H1 (cell line): ENCODE measurements at regions not wholly inside any gene's neighbourhood (a gene's known extent, or its start where the extent isn't known, plus 50 kb on each side); places are given as distances from the start of the nearest gene placed in this dataset.

Experiments used
- CTCF ChIA-PET: fragments of 300-600 bp; sonication (Branson Sonifier 250); formaldehyde crosslinking; loops from one replicate; lab custom pipeline; 2021; ENCODE audit not compliant: partially characterized antibody; lab: Charles Lee
- POLR2A ChIA-PET: fragments of 300-600 bp; sonication (Branson Sonifier 250); formaldehyde crosslinking; loops from one replicate; lab custom pipeline; 2021; ENCODE audit warnings: inconsistent platforms; ENCODE audit not compliant: partially characterized antibody; lab: Charles Lee
- DNase-seq, 2 experiments: peaks; one replicate each; pipeline versions ENCODE4 v3.0.0 to v3.0.0-alpha.2; 2010 to 2022; ENCODE audit warnings: low spot score in 2 of 2, low read depth in 1 of 2, mixed read lengths in 1 of 2
- FAIRE-seq: peaks from 2 replicates; lab custom pipeline; 2011; peaks lifted over from hg19 to GRCh38; lab: Jason Lieb, UNC
- H2AFZ ChIP-seq: 2 replicates; pipeline ENCODE4 v1.8.1; 2012; ENCODE audit warnings: low read length, inconsistent platforms
- H2AK5ac ChIP-seq: 2 replicates; pipeline ENCODE4 v1.6.1; 2013; ENCODE audit warnings: low read depth, low read length
- H2BK120ac ChIP-seq: replicated peaks from 2 replicates; pipeline ENCODE3; 2013; ENCODE audit warnings: low read depth, low read length, inconsistent platforms
- H2BK12ac ChIP-seq: 2 replicates; pipeline ENCODE4 v1.6.1; 2013; ENCODE audit warnings: low read depth, low read length
- H2BK15ac ChIP-seq: 2 replicates; pipeline ENCODE4 v1.6.1; 2013; ENCODE audit warnings: low read length
- H2BK20ac ChIP-seq: 2 replicates; pipeline ENCODE4 v1.6.1; 2013; ENCODE audit warnings: low read length
- H2BK5ac ChIP-seq: 2 replicates; pipeline ENCODE4 v1.6.1; 2013; ENCODE audit warnings: low read depth, low read length
- H3K14ac ChIP-seq: 2 replicates; pipeline ENCODE4 v1.6.1; 2013; ENCODE audit warnings: inconsistent platforms; ENCODE audit not compliant: insufficient read length
- H3K18ac ChIP-seq: 2 replicates; pipeline ENCODE4 v1.6.1; 2013; ENCODE audit warnings: low read length; ENCODE audit errors: extremely low read depth
- H3K23ac ChIP-seq: 2 replicates; pipeline ENCODE4 v1.6.1; 2013; ENCODE audit warnings: inconsistent platforms; ENCODE audit not compliant: insufficient read length
- H3K23me2 ChIP-seq: 2 replicates; pipeline ENCODE4 v1.6.1; 2013; ENCODE audit warnings: low read depth, low read length
- H3K27ac ChIP-seq: 2 replicates; pipeline ENCODE4 v1.6.1; 2011; ENCODE audit warnings: low read depth, low read length, inconsistent platforms
- H3K27me3 ChIP-seq, 4 experiments: replicated peaks in 1 of 4; 1 replicate in 1 of 4; 2 replicates in 3 of 4; pipeline versions ENCODE4 v1.6.1 to v1.8.1; 2011 to 2013; ENCODE audit warnings: low read length in 3 of 4, mild to moderate bottlenecking in 3 of 4, inconsistent platforms in 2 of 4, mixed read lengths in 2 of 4, moderate library complexity in 1 of 4; ENCODE audit not compliant: control insufficient read depth in 3 of 4, insufficient read depth in 3 of 4; ENCODE audit errors: extremely low read depth in 1 of 4
- H3K36me3 ChIP-seq, 4 experiments: 2 replicates each; pipeline versions ENCODE4 v1.6.1 to v1.8.1; 2011 to 2013; ENCODE audit warnings: mild to moderate bottlenecking in 4 of 4, low read length in 3 of 4, moderate library complexity in 2 of 4, control low read depth in 1 of 4, inconsistent platforms in 1 of 4; ENCODE audit not compliant: insufficient read depth in 4 of 4, control insufficient read depth in 2 of 4
- H3K4ac ChIP-seq: replicated peaks from 2 replicates; pipeline ENCODE3; 2013; ENCODE audit warnings: low read length, low read depth, mixed read lengths, inconsistent platforms; ENCODE audit not compliant: insufficient read length
- H3K4me1 ChIP-seq, 4 experiments: replicated peaks in 1 of 4; 1 replicate in 1 of 4; 2 replicates in 3 of 4; pipeline versions ENCODE4 v1.6.1 to v1.8.1; 2011 to 2013; ENCODE audit warnings: low read length in 3 of 4, inconsistent platforms in 2 of 4, mixed read lengths in 1 of 4; ENCODE audit not compliant: insufficient read depth in 4 of 4, control insufficient read depth in 3 of 4
- H3K4me2 ChIP-seq, 2 experiments: 2 replicates each; pipeline versions ENCODE4 v1.6.1 to v1.8.1; 2011 to 2013; ENCODE audit warnings: low read depth in 2 of 2, low read length in 2 of 2, control low read depth in 1 of 2, inconsistent platforms in 1 of 2, mild to moderate bottlenecking in 1 of 2; ENCODE audit not compliant: insufficient read depth in 1 of 2
- H3K4me3 ChIP-seq, 4 experiments: fragments of 200-600, 300-600 bp in 1 of 4; sonication (generic), shearing (Covaris generic), sonication (Bioruptor Twin) in 1 of 4; 2 replicates each; pipeline versions ENCODE4 v1.5.1 to v1.8.1; 2011 to 2016; ENCODE audit warnings: low read length in 4 of 4, low read depth in 3 of 4, control low read depth in 2 of 4, inconsistent platforms in 2 of 4, mild to moderate bottlenecking in 2 of 4, mixed read lengths in 1 of 4, moderate library complexity in 1 of 4; ENCODE audit not compliant: insufficient read depth in 2 of 4; ENCODE audit errors: extremely low read depth in 1 of 4
- H3K56ac ChIP-seq: replicated peaks from 2 replicates; pipeline ENCODE3; 2013; ENCODE audit warnings: low read depth, mild to moderate bottlenecking, mixed read lengths, low read length, inconsistent platforms; ENCODE audit not compliant: insufficient read length
- H3K79me1 ChIP-seq: 2 replicates; pipeline ENCODE4 v1.6.1; 2013; ENCODE audit warnings: low read depth, low read length, control low read depth
- H3K79me2 ChIP-seq, 2 experiments: 2 replicates each; pipeline versions ENCODE4 v1.6.1 to v1.8.1; 2012 to 2013; ENCODE audit warnings: low read length in 2 of 2, mild to moderate bottlenecking in 2 of 2, inconsistent platforms in 1 of 2; ENCODE audit not compliant: insufficient read depth in 2 of 2, control insufficient read depth in 1 of 2
- H3K9ac ChIP-seq, 4 experiments: replicated peaks in 1 of 4; 1 replicate in 1 of 4; 2 replicates in 3 of 4; pipeline versions ENCODE4 v1.6.1 to v1.8.1; 2011 to 2013; ENCODE audit warnings: low read depth in 3 of 4, low read length in 3 of 4, control low read depth in 2 of 4, mild to moderate bottlenecking in 2 of 4, moderate library complexity in 2 of 4, inconsistent platforms in 1 of 4; ENCODE audit errors: extremely low read depth in 1 of 4
- H3K9me3 ChIP-seq, 2 experiments: 2 replicates each; pipeline versions ENCODE4 v1.6.1 to v1.8.1; 2012 to 2013; ENCODE audit warnings: mild to moderate bottlenecking in 2 of 2, moderate library complexity in 2 of 2, control low read depth in 1 of 2, inconsistent platforms in 1 of 2, low read depth in 1 of 2, low read length in 1 of 2, mixed read lengths in 1 of 2; ENCODE audit not compliant: insufficient read depth in 2 of 2
- H4K20me1 ChIP-seq, 2 experiments: replicated peaks in 1 of 2; 2 replicates each; pipeline versions ENCODE3 to v1.8.1; 2011 to 2013; ENCODE audit warnings: inconsistent platforms in 2 of 2, low read length in 2 of 2, mild to moderate bottlenecking in 1 of 2; ENCODE audit not compliant: insufficient read depth in 2 of 2, control insufficient read depth in 1 of 2
- H4K5ac ChIP-seq: 2 replicates; pipeline ENCODE4 v1.6.1; 2013; ENCODE audit warnings: low read length, low read depth, mixed read lengths, inconsistent platforms; ENCODE audit not compliant: insufficient read length
- H4K8ac ChIP-seq: 2 replicates; pipeline ENCODE4 v1.8.0; 2013; ENCODE audit warnings: mild to moderate bottlenecking, moderate library complexity, low read length, inconsistent platforms; ENCODE audit not compliant: insufficient read depth; ENCODE audit errors: extremely low read depth
- H4K91ac ChIP-seq: replicated peaks from 2 replicates; pipeline ENCODE3; 2013; ENCODE audit warnings: low read length, mixed read lengths, inconsistent platforms; ENCODE audit not compliant: insufficient read length
- POU5F1 ChIP-seq: IDR thresholded peaks from 2 replicates; pipeline ENCODE4 v1.6.1; 2011; ENCODE audit warnings: low read depth, mild to moderate bottlenecking, low read length, moderate library complexity
- TEAD4 ChIP-seq: IDR thresholded peaks from 2 replicates; pipeline ENCODE4 v1.6.1; 2012; ENCODE audit warnings: low read depth, low read length, inconsistent platforms, mixed read lengths
- WGBS, 2 experiments: shearing (Covaris generic) in 1 of 2; methylation state at CpG; one replicate each; pipeline versions ENCODE4 v1.1.6 to v1.1.7; 2013 to 2015; ENCODE audit warnings: low lambda C conversion rate in 2 of 2, mixed read lengths in 2 of 2, inconsistent platforms in 1 of 2, low coverage in 1 of 2, missing lambda C conversion rate in 1 of 2; ENCODE audit not compliant: insufficient replicate concordance in 2 of 2, insufficient coverage in 1 of 2, insufficient read length in 1 of 2; ENCODE audit errors: extremely low coverage in 1 of 2, missing lambda C conversion rate in 1 of 2; 5-methylcytosine and 5-hydroxymethylcytosine counted together

- Histone ChIP-seq H3K18ac (no peak overlapping the region), H3K4me3 (no peak overlapping the region), H3K14ac (no peak overlapping the region), H2BK20ac (no peak overlapping the region), H3K36me3 (no peaks in the 10 kb centered on the region), H3K4ac (no peak overlapping the region), H3K4me1 (no peaks in the 10 kb centered on the region), H2BK120ac (no peak overlapping the region), H2BK12ac (no peak overlapping the region), H3K56ac (no peak overlapping the region), H4K5ac (no peak overlapping the region), H3K27me3 (no peaks in the 10 kb centered on the region), H4K20me1 (no peaks in the 10 kb centered on the region), H3K9ac (no peak overlapping the region), H3K79me2 (no peaks in the 10 kb centered on the region), H2BK5ac (no peak overlapping the region), H4K91ac (no peak overlapping the region), H4K8ac (no peak overlapping the region), H3K27ac (no peak overlapping the region), H3K23me2 (no peaks in the 10 kb centered on the region), H3K9me3 (no peaks in the 10 kb centered on the region; a peak in 1 of 4 replicates), H2AK5ac (no peak overlapping the region), H3K23ac (no peak overlapping the region), H3K4me2 (no peak overlapping the region), H2AFZ (no peak overlapping the region), H2BK15ac (no peak overlapping the region), H3K79me1 (no peaks in the 10 kb centered on the region)
- 100% methylated on average over 1 of the region's 1 CpG; no CpG with 5 or more reads in 1 of the 2 experiments for WGBS, 2 experiments
- DNase-seq (no peak), FAIRE-seq (no peak)
- TF ChIP-seq POU5F1 (no peak), TEAD4 (no peak)
- POLR2A ChIA-PET = no interaction called here
- CTCF ChIA-PET = interaction anchor here (0.9 kb wide), 1 partner anchor 18 kb away, joined by 3 read pairs; no protein-coding TSS in a partner anchor
Measured at GRCh38 chr5:68372161-68372560, 156.6 kb downstream of the PIK3R1 start.
